GM12878 (cell line): ENCODE measurements at regions not wholly inside any gene's neighbourhood (a gene's known extent, or its start where the extent isn't known, plus 50 kb on each side); places are given as distances from the start of the nearest gene placed in this dataset.

Source experiments
- CHD2 ChIP-seq: IDR thresholded peaks from 2 replicates; pipeline ENCODE4 v1.6.1; 2011; ENCODE audit warnings: low read depth, low read length, improper control_type of control experiment, borderline replicate concordance
- CHD4 ChIP-seq: fragments of 200-600 bp; sonication (generic); IDR thresholded peaks from 2 replicates; pipeline ENCODE4 v1.6.1; 2016; ENCODE audit warnings: mild to moderate bottlenecking
- CREB1 ChIP-seq: IDR thresholded peaks from 2 replicates; pipeline ENCODE4 v1.6.1; 2012; ENCODE audit warnings: low read depth, mild to moderate bottlenecking, inconsistent platforms
- FOXM1 ChIP-seq: IDR thresholded peaks from 2 replicates; pipeline ENCODE4 v1.6.1; 2012; ENCODE audit warnings: low read depth, mild to moderate bottlenecking, inconsistent platforms, low read length, moderate library complexity
- KAT2A ChIP-seq: conservative IDR thresholded peaks from 2 replicates; pipeline ENCODE4 v1.6.1; 2011; ENCODE audit warnings: low read depth, low read length; ENCODE audit not compliant: control insufficient read depth
- TF ChIP-seq, protein P1 (sequence below): IDR thresholded peaks from 2 replicates; pipeline ENCODE4 v1.6.1; 2012; ENCODE audit warnings: low read depth, low read length, improper control_type of control experiment
- TF ChIP-seq, protein P2 (sequence below): fragments of 450-650 bp; IDR thresholded peaks from 2 replicates; pipeline ENCODE4 v1.6.1; 2016; ENCODE audit warnings: mild to moderate bottlenecking, moderate library complexity, borderline replicate concordance

DNA sequence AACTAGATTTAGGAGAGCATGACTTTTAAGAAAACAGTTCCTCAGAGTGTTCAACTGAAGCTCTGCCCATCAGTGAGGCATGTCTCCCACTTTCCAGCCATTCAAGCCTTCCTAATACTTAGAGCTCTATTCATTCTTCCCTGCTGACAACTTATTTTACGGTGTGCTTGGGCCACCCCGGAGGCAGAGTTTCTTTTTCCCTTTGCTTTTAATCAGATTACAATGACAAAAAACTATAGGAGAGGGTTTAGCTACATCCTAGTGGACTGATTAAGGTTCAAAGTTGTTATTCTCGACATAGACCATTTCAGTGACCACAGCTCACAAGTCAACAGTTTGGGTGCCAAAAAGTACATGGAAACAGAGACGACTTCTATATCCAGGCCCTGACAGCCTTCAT lies 167.8 kb upstream of the TRIB2 start:
- TF ChIP-seq, protein P1, sequence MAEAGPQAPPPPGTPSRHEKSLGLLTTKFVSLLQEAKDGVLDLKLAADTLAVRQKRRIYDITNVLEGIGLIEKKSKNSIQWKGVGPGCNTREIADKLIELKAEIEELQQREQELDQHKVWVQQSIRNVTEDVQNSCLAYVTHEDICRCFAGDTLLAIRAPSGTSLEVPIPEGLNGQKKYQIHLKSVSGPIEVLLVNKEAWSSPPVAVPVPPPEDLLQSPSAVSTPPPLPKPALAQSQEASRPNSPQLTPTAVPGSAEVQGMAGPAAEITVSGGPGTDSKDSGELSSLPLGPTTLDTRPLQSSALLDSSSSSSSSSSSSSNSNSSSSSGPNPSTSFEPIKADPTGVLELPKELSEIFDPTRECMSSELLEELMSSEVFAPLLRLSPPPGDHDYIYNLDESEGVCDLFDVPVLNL, result no peak
- TF ChIP-seq, protein P2, sequence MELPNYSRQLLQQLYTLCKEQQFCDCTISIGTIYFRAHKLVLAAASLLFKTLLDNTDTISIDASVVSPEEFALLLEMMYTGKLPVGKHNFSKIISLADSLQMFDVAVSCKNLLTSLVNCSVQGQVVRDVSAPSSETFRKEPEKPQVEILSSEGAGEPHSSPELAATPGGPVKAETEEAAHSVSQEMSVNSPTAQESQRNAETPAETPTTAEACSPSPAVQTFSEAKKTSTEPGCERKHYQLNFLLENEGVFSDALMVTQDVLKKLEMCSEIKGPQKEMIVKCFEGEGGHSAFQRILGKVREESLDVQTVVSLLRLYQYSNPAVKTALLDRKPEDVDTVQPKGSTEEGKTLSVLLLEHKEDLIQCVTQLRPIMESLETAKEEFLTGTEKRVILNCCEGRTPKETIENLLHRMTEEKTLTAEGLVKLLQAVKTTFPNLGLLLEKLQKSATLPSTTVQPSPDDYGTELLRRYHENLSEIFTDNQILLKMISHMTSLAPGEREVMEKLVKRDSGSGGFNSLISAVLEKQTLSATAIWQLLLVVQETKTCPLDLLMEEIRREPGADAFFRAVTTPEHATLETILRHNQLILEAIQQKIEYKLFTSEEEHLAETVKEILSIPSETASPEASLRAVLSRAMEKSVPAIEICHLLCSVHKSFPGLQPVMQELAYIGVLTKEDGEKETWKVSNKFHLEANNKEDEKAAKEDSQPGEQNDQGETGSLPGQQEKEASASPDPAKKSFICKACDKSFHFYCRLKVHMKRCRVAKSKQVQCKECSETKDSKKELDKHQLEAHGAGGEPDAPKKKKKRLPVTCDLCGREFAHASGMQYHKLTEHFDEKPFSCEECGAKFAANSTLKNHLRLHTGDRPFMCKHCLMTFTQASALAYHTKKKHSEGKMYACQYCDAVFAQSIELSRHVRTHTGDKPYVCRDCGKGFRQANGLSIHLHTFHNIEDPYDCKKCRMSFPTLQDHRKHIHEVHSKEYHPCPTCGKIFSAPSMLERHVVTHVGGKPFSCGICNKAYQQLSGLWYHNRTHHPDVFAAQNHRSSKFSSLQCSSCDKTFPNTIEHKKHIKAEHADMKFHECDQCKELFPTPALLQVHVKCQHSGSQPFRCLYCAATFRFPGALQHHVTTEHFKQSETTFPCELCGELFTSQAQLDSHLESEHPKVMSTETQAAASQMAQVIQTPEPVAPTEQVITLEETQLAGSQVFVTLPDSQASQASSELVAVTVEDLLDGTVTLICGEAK, result no peak
- no peak for TF ChIP-seq CREB1
- no peak for TF ChIP-seq KAT2A
- TF ChIP-seq FOXM1, result no peak
- TF ChIP-seq CHD4, result no peak
- TF ChIP-seq CHD2, result no peak
